ENCODE measurements at regions not wholly inside any gene's neighbourhood (a gene's known extent, or its start where the extent isn't known, plus 50 kb on each side); places are given as distances from the start of the nearest gene placed in this dataset.

- TF ChIP-seq CTCF (IDR thresholded peaks at IDR 0.05) (peak in 4 of 6 experiments; percentile 35 to 53 (median 50)), POLR2A (IDR thresholded peaks at IDR 0.05) (no peak)
Observed at GRCh38 chr7:153948060-153948459, 104.1 kb upstream of the DPP6 start.

Data from thyroid gland (tissue), 4 donors.